GM12891 (cell line): ENCODE measurements at regions not wholly inside any gene's neighbourhood (a gene's known extent, or its start where the extent isn't known, plus 50 kb on each side); places are given as distances from the start of the nearest gene placed in this dataset.

Experiments
- PAX5 ChIP-seq: IDR thresholded peaks from 2 replicates; pipeline ENCODE4 v1.6.1; 2011; ENCODE audit warnings: low read length, moderate library complexity, mild to moderate bottlenecking; ENCODE audit not compliant: insufficient read depth, severe bottlenecking
- POLR2A ChIP-seq: IDR thresholded peaks from 2 replicates; pipeline ENCODE4 v1.6.1; 2011; ENCODE audit warnings: low read depth, low read length, control low read depth
- POLR2AphosphoS5 ChIP-seq: IDR thresholded peaks from 2 replicates; pipeline ENCODE4 v1.6.1; 2011; ENCODE audit warnings: low read depth, low read length, control low read depth
- SPI1 ChIP-seq: IDR thresholded peaks from 2 replicates; pipeline ENCODE4 v1.6.1; 2011; ENCODE audit warnings: low read depth, low read length, control low read depth

GRCh38 chr1:244220410-244220809 lies 169.3 kb downstream of the ZBTB18 start:
- TF ChIP-seq POLR2A (no peak), POLR2AphosphoS5 (no peak), SPI1 (no peak), PAX5 (no peak)
